A549 (cell line): ENCODE measurements at regions not wholly inside any gene's neighbourhood (a gene's known extent, or its start where the extent isn't known, plus 50 kb on each side); places are given as distances from the start of the nearest gene placed in this dataset.

Experiments used
- BHLHE40 ChIP-seq: IDR thresholded peaks from 2 replicates; pipeline ENCODE4 v1.6.1; 2012; ENCODE audit warnings: low read depth, low read length, inconsistent platforms
- EP300 ChIP-seq, 2 experiments: fragments of >200 bp; sonication (Bioruptor Twin); formaldehyde crosslinking; IDR thresholded peaks; 2 replicates in 1 of 2; 3 replicates in 1 of 2; pipeline ENCODE4 v1.6.1; 2016 to 2017
- HOXA7 ChIP-seq: fragments of 250-450 bp; sonication (Bioruptor Pico); IDR thresholded peaks from 2 replicates; pipeline ENCODE4 v1.5.0; 2020; ENCODE audit warnings: mild to moderate bottlenecking, moderate library complexity
- KDM5A ChIP-seq: fragments of 200-600 bp; sonication (generic); IDR thresholded peaks from 2 replicates; pipeline ENCODE4 v1.6.1; 2016; ENCODE audit warnings: antibody characterized with exemption, mild to moderate bottlenecking
- MAFK ChIP-seq: fragments of 450-650 bp; IDR thresholded peaks from 2 replicates; pipeline ENCODE4 v1.6.1; 2014; ENCODE audit not compliant: partially characterized antibody
- MYC ChIP-seq: IDR thresholded peaks from 2 replicates; pipeline ENCODE4 v1.6.1; 2012; ENCODE audit warnings: mild to moderate bottlenecking, inconsistent platforms, low read length, improper control_type of control experiment, borderline replicate concordance
- NFE2L2 ChIP-seq: fragments of 150-350 bp; conservative IDR thresholded peaks from 2 replicates; pipeline ENCODE4 v1.6.1; 2014; ENCODE audit warnings: low read length
- POLR2A ChIP-seq: IDR thresholded peaks from 2 replicates; pipeline ENCODE4 v1.6.1; 2012; ENCODE audit warnings: mild to moderate bottlenecking, low read length
- RAD21 ChIP-seq, 2 experiments: fragments of >200 bp in 1 of 2; sonication (Bioruptor Twin) in 1 of 2; formaldehyde crosslinking in 1 of 2; IDR thresholded peaks in 1 of 2; conservative IDR thresholded peaks in 1 of 2; 2 replicates in 1 of 2; 3 replicates in 1 of 2; pipeline ENCODE4 v1.6.1; 2012 to 2018; ENCODE audit warnings: inconsistent platforms in 1 of 2
- TP53 ChIP-seq: fragments of 250-450 bp; sonication (Bioruptor Pico); IDR thresholded peaks from 2 replicates; pipeline ENCODE4 v1.5.0; 2021; ENCODE audit warnings: mild to moderate bottlenecking, moderate library complexity
- USF2 ChIP-seq: fragments of 450-650 bp; IDR thresholded peaks from 2 replicates; pipeline ENCODE4 v1.6.1; 2014; ENCODE audit warnings: antibody characterized with exemption
- TF ChIP-seq, protein P1 (sequence below): fragments of >200 bp; sonication (Bioruptor Twin); formaldehyde crosslinking; IDR thresholded peaks from 3 replicates; pipeline ENCODE4 v1.5.1; 2016
- TF ChIP-seq, protein P2 (sequence below): IDR thresholded peaks from 2 replicates; pipeline ENCODE4 v1.6.1; 2012

- TF ChIP-seq KDM5A (no peak), RAD21 (conservative IDR thresholded peaks at IDR 0.05 in 1 of 2, IDR thresholded peaks at IDR 0.05 in 1 of 2) (no peak), BHLHE40 (no peak), EP300 (IDR thresholded peaks at IDR 0.05) (no peak), POLR2A (no peak), HOXA7 (CRISPR knock-in tag) (no peak), MYC (no peak), MAFK (no peak), TP53 (CRISPR knock-in tag) (no peak), NFE2L2 (no peak), USF2 (no peak)
- TF ChIP-seq, protein P1, sequence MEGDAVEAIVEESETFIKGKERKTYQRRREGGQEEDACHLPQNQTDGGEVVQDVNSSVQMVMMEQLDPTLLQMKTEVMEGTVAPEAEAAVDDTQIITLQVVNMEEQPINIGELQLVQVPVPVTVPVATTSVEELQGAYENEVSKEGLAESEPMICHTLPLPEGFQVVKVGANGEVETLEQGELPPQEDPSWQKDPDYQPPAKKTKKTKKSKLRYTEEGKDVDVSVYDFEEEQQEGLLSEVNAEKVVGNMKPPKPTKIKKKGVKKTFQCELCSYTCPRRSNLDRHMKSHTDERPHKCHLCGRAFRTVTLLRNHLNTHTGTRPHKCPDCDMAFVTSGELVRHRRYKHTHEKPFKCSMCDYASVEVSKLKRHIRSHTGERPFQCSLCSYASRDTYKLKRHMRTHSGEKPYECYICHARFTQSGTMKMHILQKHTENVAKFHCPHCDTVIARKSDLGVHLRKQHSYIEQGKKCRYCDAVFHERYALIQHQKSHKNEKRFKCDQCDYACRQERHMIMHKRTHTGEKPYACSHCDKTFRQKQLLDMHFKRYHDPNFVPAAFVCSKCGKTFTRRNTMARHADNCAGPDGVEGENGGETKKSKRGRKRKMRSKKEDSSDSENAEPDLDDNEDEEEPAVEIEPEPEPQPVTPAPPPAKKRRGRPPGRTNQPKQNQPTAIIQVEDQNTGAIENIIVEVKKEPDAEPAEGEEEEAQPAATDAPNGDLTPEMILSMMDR, result no peak
- TF ChIP-seq, protein P2, sequence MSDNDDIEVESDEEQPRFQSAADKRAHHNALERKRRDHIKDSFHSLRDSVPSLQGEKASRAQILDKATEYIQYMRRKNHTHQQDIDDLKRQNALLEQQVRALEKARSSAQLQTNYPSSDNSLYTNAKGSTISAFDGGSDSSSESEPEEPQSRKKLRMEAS, result no peak
Observed at GRCh38 chr17:77455111-77455890, 314.5 kb downstream of the SEC14L1 start.
